Keratinocyte (primary cell): ENCODE measurements at regions not wholly inside any gene's neighbourhood (a gene's known extent, or its start where the extent isn't known, plus 50 kb on each side); places are given as distances from the start of the nearest gene placed in this dataset.

ENCODE experiments used
- DNase-seq: peaks from one replicate; pipeline ENCODE4 v3.0.0-alpha.2; 2011; ENCODE audit warnings: low read depth, missing footprints, low spot score
- FAIRE-seq: peaks from 2 replicates; lab custom pipeline; 2011; peaks lifted over from hg19 to GRCh38; lab: Jason Lieb, UNC
- H2AFZ ChIP-seq: 2 replicates; pipeline ENCODE4 v1.6.0; 2012; ENCODE audit warnings: low read length, control low read depth, inconsistent platforms; ENCODE audit not compliant: control insufficient read depth
- H3K27ac ChIP-seq: 2 replicates; pipeline ENCODE4 v1.5.1; 2011; ENCODE audit warnings: low read length; ENCODE audit not compliant: control insufficient read depth, insufficient read depth
- H3K27me3 ChIP-seq: 3 replicates; pipeline ENCODE4 v1.6.0; 2011; ENCODE audit warnings: low read length; ENCODE audit not compliant: control insufficient read depth, insufficient read depth; ENCODE audit errors: extremely low read depth
- H3K36me3 ChIP-seq, 2 experiments: 2 replicates in 1 of 2; 3 replicates in 1 of 2; pipeline ENCODE4 v1.5.1; 2011; ENCODE audit warnings: low read length in 2 of 2, mild to moderate bottlenecking in 1 of 2; ENCODE audit not compliant: control insufficient read depth in 2 of 2, insufficient read depth in 2 of 2; ENCODE audit errors: extremely low read depth in 1 of 2
- H3K4me1 ChIP-seq: 3 replicates; pipeline ENCODE4 v1.5.1; 2011; ENCODE audit warnings: low read length; ENCODE audit not compliant: control insufficient read depth, insufficient read depth; ENCODE audit errors: extremely low read depth
- H3K4me2 ChIP-seq: 3 replicates; pipeline ENCODE4 v1.6.0; 2011; ENCODE audit warnings: low read depth, low read length; ENCODE audit not compliant: control insufficient read depth, insufficient read depth; ENCODE audit errors: extremely low read depth
- H3K4me3 ChIP-seq, 3 experiments: fragments of 200-600 bp in 1 of 3; sonication (generic) in 1 of 3; 2 replicates in 2 of 3; 3 replicates in 1 of 3; pipeline ENCODE4 v1.5.1; 2011 to 2016; ENCODE audit warnings: low read length in 3 of 3, mild to moderate bottlenecking in 3 of 3, control low read depth in 2 of 3, inconsistent platforms in 1 of 3, low read depth in 1 of 3, mixed read lengths in 1 of 3, mixed run types in 1 of 3, moderate library complexity in 1 of 3; ENCODE audit not compliant: control insufficient read depth in 2 of 3, insufficient read depth in 2 of 3; ENCODE audit errors: extremely low read depth in 1 of 3
- H3K79me2 ChIP-seq: 2 replicates; pipeline ENCODE4 v1.6.0; 2012; ENCODE audit warnings: low read length; ENCODE audit not compliant: control insufficient read depth, insufficient read depth
- H3K9ac ChIP-seq: 3 replicates; pipeline ENCODE4 v1.6.0; 2011; ENCODE audit warnings: low read length; ENCODE audit not compliant: control insufficient read depth, insufficient read depth; ENCODE audit errors: extremely low read depth
- H3K9me1 ChIP-seq: 3 replicates; pipeline ENCODE4 v1.6.0; 2011; ENCODE audit warnings: low read length; ENCODE audit not compliant: control insufficient read depth, insufficient read depth; ENCODE audit errors: extremely low read depth
- H3K9me3 ChIP-seq: 2 replicates; pipeline ENCODE4 v1.5.1; 2012; ENCODE audit warnings: low read depth, low read length; ENCODE audit not compliant: control insufficient read depth
- H4K20me1 ChIP-seq: 3 replicates; pipeline ENCODE4 v1.6.0; 2011; ENCODE audit warnings: low read length; ENCODE audit not compliant: control insufficient read depth, insufficient read depth; ENCODE audit errors: extremely low read depth
- CTCF ChIP-seq, 3 experiments: IDR thresholded peaks in 1 of 3; conservative IDR thresholded peaks in 1 of 3; optimal IDR thresholded peaks in 1 of 3; 2 replicates in 2 of 3; 3 replicates in 1 of 3; pipeline versions ENCODE3 to v1.5.1; 2011; ENCODE audit warnings: low read length in 3 of 3, mild to moderate bottlenecking in 3 of 3, moderate library complexity in 2 of 3, control low read depth in 1 of 3, inconsistent platforms in 1 of 3; ENCODE audit not compliant: insufficient read depth in 2 of 3; ENCODE audit errors: extremely low read depth in 1 of 3
- EZH2 ChIP-seq: IDR thresholded peaks from one replicate; pipeline ENCODE4 v1.6.1; 2012; ENCODE audit warnings: inconsistent platforms, mild to moderate bottlenecking, low read length, moderate library complexity
- dilution Hi-C: fragments of 300-500 bp; cut with MboI; formaldehyde crosslinking; loops from one replicate; pipeline ENCODE4 v1.7.0; 2020; ENCODE audit warnings: low sequenced_read_pairs; ENCODE audit not compliant: extremely low pct_ligation_motif_present

GRCh38 chr4:19092797-19093196 lies 1071.2 kb upstream of the LCORL start:
- Histone ChIP-seq H3K79me2 (no peaks in the 10 kb centered on the region), H3K4me1 (no peaks in the 10 kb centered on the region), H3K4me2 (no peak overlapping the region), H4K20me1 (no peaks in the 10 kb centered on the region), H3K9ac (no peak overlapping the region), H2AFZ (no peak overlapping the region), H3K27me3 (no peaks in the 10 kb centered on the region), H3K27ac (no peak overlapping the region), H3K9me1 (no peaks in the 10 kb centered on the region), H3K36me3 (no peaks in the 10 kb centered on the region), H3K9me3 (no peaks in the 10 kb centered on the region), H3K4me3 (no peak overlapping the region)
- TF ChIP-seq EZH2 (no peak), CTCF (optimal IDR thresholded peaks at IDR 0.05 in 1 of 3, IDR thresholded peaks at IDR 0.05 in 1 of 3, conservative IDR thresholded peaks at IDR 0.05 in 1 of 3; ENCODE audit: extremely low read depth in 1 of 3, insufficient read depth in 2 of 3, low read length in 3 of 3) (no peak)
- no peak for DNase-seq
- FAIRE-seq = no peak
- dilution Hi-C loops = no loop called here

DNA sequence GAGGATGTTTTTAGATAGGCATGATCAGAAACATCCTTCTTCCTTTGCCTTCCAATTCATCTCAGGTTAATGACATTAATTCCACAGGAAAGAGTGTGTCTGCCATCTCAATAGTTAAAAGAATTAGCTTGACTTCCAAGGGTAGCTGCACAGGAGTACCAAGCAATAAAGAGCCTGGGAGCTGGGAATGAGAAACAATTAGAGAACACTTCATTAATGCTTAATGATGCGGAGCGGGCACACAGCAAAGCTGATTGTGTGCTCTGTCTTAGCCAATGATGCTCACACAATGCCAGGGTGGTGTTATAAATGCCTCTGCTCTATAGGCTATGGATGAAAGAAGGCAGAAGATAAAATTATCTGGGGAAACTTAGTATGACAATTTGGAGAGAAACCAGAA lies 1052.5 kb upstream of the LCORL start:
- H3K4me3 ChIP-seq = no peak overlapping the region
- H4K20me1 ChIP-seq = no peaks in the 10 kb centered on the region
- no peak overlapping the region for H3K27ac ChIP-seq
- no peak for FAIRE-seq
- H3K9me1 ChIP-seq = no peaks in the 10 kb centered on the region
- H3K4me1 ChIP-seq = no peaks in the 10 kb centered on the region
- no peak overlapping the region for H3K4me2 ChIP-seq
- H3K9ac ChIP-seq = no peak overlapping the region
- H3K36me3 ChIP-seq = no peaks in the 10 kb centered on the region
- H2AFZ ChIP-seq = no peak overlapping the region
- dilution Hi-C loops = no loop called here
- DNase-seq = no peak
- no peaks in the 10 kb centered on the region for H3K9me3 ChIP-seq
- TF ChIP-seq EZH2 = no peak
- no peak for TF ChIP-seq CTCF (optimal IDR thresholded peaks at IDR 0.05 in 1 of 3, IDR thresholded peaks at IDR 0.05 in 1 of 3, conservative IDR thresholded peaks at IDR 0.05 in 1 of 3; ENCODE audit: extremely low read depth in 1 of 3, insufficient read depth in 2 of 3, low read length in 3 of 3)
- H3K27me3 ChIP-seq = no peaks in the 10 kb centered on the region
- H3K79me2 ChIP-seq = no peaks in the 10 kb centered on the region
